T-helper 17 cell (primary cell): ENCODE measurements at regions not wholly inside any gene's neighbourhood (a gene's known extent, or its start where the extent isn't known, plus 50 kb on each side); places are given as distances from the start of the nearest gene placed in this dataset.

Experiments
- ATAC-seq: fragments of 150-1000 bp; cut with Tn5 transposase; 2 replicates; pipeline ENCODE4 v1.10.0; 2021; ENCODE audit warnings: mild to moderate bottlenecking, moderate library complexity
- DNase-seq, 3 donors: peaks; one replicate each; pipeline versions ENCODE4 v3.0.0 to v3.0.0-alpha.2; 2020 to 2021
- H3K9me3 ChIP-seq: one replicate; pipeline ENCODE4 v1.7.0; 2013; ENCODE audit warnings: low read length, mild to moderate bottlenecking; ENCODE audit not compliant: control insufficient read depth, poor library complexity, severe bottlenecking
- H3K27ac Mint-ChIP-seq: one replicate; pipeline ENCODE4 v1.8.0; 2022; ENCODE audit warnings: mild to moderate bottlenecking, moderate library complexity, mixed read lengths
- H3K27me3 Mint-ChIP-seq: one replicate; pipeline ENCODE4 v1.8.0; 2022; ENCODE audit warnings: mixed read lengths
- H3K36me3 Mint-ChIP-seq: one replicate; pipeline ENCODE4 v1.8.0; 2022; ENCODE audit warnings: low read depth, mixed read lengths
- H3K4me1 Mint-ChIP-seq: one replicate; pipeline ENCODE4 v1.8.0; 2022; ENCODE audit warnings: mild to moderate bottlenecking, mixed read lengths
- H3K4me3 Mint-ChIP-seq: one replicate; pipeline ENCODE4 v1.8.0; 2022; ENCODE audit warnings: mild to moderate bottlenecking, moderate library complexity, mixed read lengths

GRCh38 chr7:15794801-15795200 is 108.3 kb upstream of the MEOX2 start:
- no peak overlapping the region for H3K4me3 Mint-ChIP-seq
- H3K27ac Mint-ChIP-seq: no peak overlapping the region
- ATAC-seq (no peak), DNase-seq (no peak)
- no peaks in the 10 kb centered on the region for H3K27me3 Mint-ChIP-seq
- no peaks in the 10 kb centered on the region for H3K4me1 Mint-ChIP-seq
- H3K9me3 ChIP-seq: no peaks in the 10 kb centered on the region
- H3K36me3 Mint-ChIP-seq: no peaks in the 10 kb centered on the region

GRCh38 chr7:15784694-15785030 is 98.2 kb upstream of the MEOX2 start:
- DNase-seq (no peak), ATAC-seq (no peak)
- Mint-ChIP-seq H3K4me1 (no peaks in the 10 kb centered on the region), H3K4me3 (no peak overlapping the region), H3K27ac (no peak overlapping the region), H3K36me3 (no peaks in the 10 kb centered on the region), H3K27me3 (no peaks in the 10 kb centered on the region)
- no peaks in the 10 kb centered on the region for H3K9me3 ChIP-seq

GRCh38 chr7:15783987-15784693 is 97.7 kb upstream of the MEOX2 start:
- Mint-ChIP-seq H3K27ac (no peak overlapping the region), H3K4me3 (no peak overlapping the region), H3K36me3 (no peaks in the 10 kb centered on the region), H3K4me1 (no peaks in the 10 kb centered on the region), H3K27me3 (no peaks in the 10 kb centered on the region)
- no peaks in the 10 kb centered on the region for H3K9me3 ChIP-seq
- no peak for DNase-seq
- no peak for ATAC-seq

GRCh38 chr7:15782656-15783055 is 96.2 kb upstream of the MEOX2 start:
- Mint-ChIP-seq H3K27me3 (no peaks in the 10 kb centered on the region), H3K27ac (no peak overlapping the region)
- DNase-seq: no peak

GRCh38 chr7:15781944-15782343 is 95.5 kb upstream of the MEOX2 start:
- H3K9me3 ChIP-seq: no peaks in the 10 kb centered on the region
- no peaks in the 10 kb centered on the region for H3K4me1 Mint-ChIP-seq
- DNase-seq: no peak
- H3K27me3 Mint-ChIP-seq: no peaks in the 10 kb centered on the region
- no peaks in the 10 kb centered on the region for H3K36me3 Mint-ChIP-seq
- H3K4me3 Mint-ChIP-seq: no peak overlapping the region
- H3K27ac Mint-ChIP-seq: no peak overlapping the region
- ATAC-seq: no peak

More at GRCh38 chr7:15782656-15783055, 96.2 kb upstream of the MEOX2 start:
- no peaks in the 10 kb centered on the region for H3K9me3 ChIP-seq
- H3K36me3 Mint-ChIP-seq: no peaks in the 10 kb centered on the region
- H3K4me3 Mint-ChIP-seq: no peak overlapping the region
- H3K4me1 Mint-ChIP-seq: no peaks in the 10 kb centered on the region
- ATAC-seq: no peak

GRCh38 chr7:15780271-15780670 is 93.8 kb upstream of the MEOX2 start:
- Mint-ChIP-seq H3K4me1 (no peaks in the 10 kb centered on the region), H3K27ac (no peak overlapping the region), H3K36me3 (no peaks in the 10 kb centered on the region), H3K4me3 (no peak overlapping the region), H3K27me3 (no peaks in the 10 kb centered on the region)
- DNase-seq (no peak), ATAC-seq (no peak)
- no peaks in the 10 kb centered on the region for H3K9me3 ChIP-seq

GRCh38 chr7:15778191-15778590 is 91.7 kb upstream of the MEOX2 start:
- no peaks in the 10 kb centered on the region for H3K9me3 ChIP-seq
- DNase-seq: no peak
- ATAC-seq: no peak
- Mint-ChIP-seq H3K4me3 (no peak overlapping the region), H3K4me1 (no peaks in the 10 kb centered on the region), H3K27me3 (no peaks in the 10 kb centered on the region), H3K27ac (no peak overlapping the region), H3K36me3 (no peaks in the 10 kb centered on the region)

GRCh38 chr7:15765753-15766152 is 79.3 kb upstream of the MEOX2 start:
- Mint-ChIP-seq H3K4me1 (no peaks in the 10 kb centered on the region), H3K4me3 (no peak overlapping the region), H3K27ac (no peak overlapping the region), H3K36me3 (no peaks in the 10 kb centered on the region), H3K27me3 (no peaks in the 10 kb centered on the region)
- DNase-seq: no peak
- ATAC-seq: no peak
- H3K9me3 ChIP-seq: no peaks in the 10 kb centered on the region

GRCh38 chr7:15764851-15765382 is 78.4 kb upstream of the MEOX2 start:
- Mint-ChIP-seq H3K4me1 (no peaks in the 10 kb centered on the region), H3K4me3 (no peak overlapping the region), H3K27me3 (no peaks in the 10 kb centered on the region), H3K27ac (no peak overlapping the region), H3K36me3 (no peaks in the 10 kb centered on the region)
- H3K9me3 ChIP-seq: no peaks in the 10 kb centered on the region
- ATAC-seq: no peak
- no peak for DNase-seq

- Mint-ChIP-seq H3K27ac (no peak overlapping the region), H3K36me3 (no peaks in the 10 kb centered on the region), H3K4me3 (no peak overlapping the region), H3K4me1 (no peaks in the 10 kb centered on the region), H3K27me3 (no peaks in the 10 kb centered on the region)
- H3K9me3 ChIP-seq: no peaks in the 10 kb centered on the region
- DNase-seq (no peak), ATAC-seq (no peak)
Observed at GRCh38 chr7:15764010-15764409, 77.5 kb upstream of the MEOX2 start.

GRCh38 chr7:15757041-15758000 is 70.8 kb upstream of the MEOX2 start:
- H3K36me3 Mint-ChIP-seq: no peaks in the 10 kb centered on the region
- no peak overlapping the region for H3K4me3 Mint-ChIP-seq
- H3K27me3 Mint-ChIP-seq: no peaks in the 10 kb centered on the region
- DNase-seq: no peak
- no peak overlapping the region for H3K27ac Mint-ChIP-seq
- H3K4me1 Mint-ChIP-seq: no peaks in the 10 kb centered on the region
- no peak for ATAC-seq
- H3K9me3 ChIP-seq: peaks cover 3% of the 10 kb centered on the region

GRCh38 chr7:15755061-15755460 is 68.6 kb upstream of the MEOX2 start:
- no peak for DNase-seq
- H3K27ac Mint-ChIP-seq: no peak overlapping the region
- ATAC-seq: no peak
- H3K9me3 ChIP-seq: peaks cover 3% of the 10 kb centered on the region
- no peaks in the 10 kb centered on the region for H3K4me1 Mint-ChIP-seq
- no peak overlapping the region for H3K4me3 Mint-ChIP-seq
- H3K36me3 Mint-ChIP-seq: no peaks in the 10 kb centered on the region
- no peaks in the 10 kb centered on the region for H3K27me3 Mint-ChIP-seq

GRCh38 chr7:15753887-15754579 is 67.5 kb upstream of the MEOX2 start:
- no peak for ATAC-seq
- Mint-ChIP-seq H3K27me3 (no peaks in the 10 kb centered on the region), H3K36me3 (no peaks in the 10 kb centered on the region), H3K4me3 (no peak overlapping the region), H3K4me1 (no peaks in the 10 kb centered on the region), H3K27ac (no peak overlapping the region)
- no peak for DNase-seq
- peaks cover 3% of the 10 kb centered on the region for H3K9me3 ChIP-seq
